IMR-90 (cell line): ENCODE measurements at regions not wholly inside any gene's neighbourhood (a gene's known extent, or its start where the extent isn't known, plus 50 kb on each side); places are given as distances from the start of the nearest gene placed in this dataset.

Experiments
- ATAC-seq: fragments of 200-7000 bp; cut with Tn5 transposase; 2 replicates; pipeline ENCODE4 v1.9.1; 2020; ENCODE audit warnings: low read depth, mild to moderate bottlenecking, moderate library complexity
- BruUV-seq: library from RNA; stranded (reverse); fragments of 400-500 nt; replicated peaks from 2 replicates; lab custom pipeline; 2021; lab: Mats Ljungman, UMichigan
- CTCF ChIA-PET: fragments of 300-600 bp; formaldehyde crosslinking; extraction: SDS; loops from one replicate; lab custom pipeline; 2021; ENCODE audit warnings: antibody characterized with exemption; lab: Yijun Ruan, JAX
- POLR2A ChIA-PET: fragments of 300-600 bp; sonication (Branson Sonifier 250); formaldehyde crosslinking; loops from one replicate; lab custom pipeline; 2022; ENCODE audit warnings: antibody characterized with exemption; ENCODE audit not compliant: unreplicated experiment; lab: Charles Lee
- DNase-seq: peaks from one replicate; pipeline ENCODE4 v3.0.0; 2013
- H2AFZ ChIP-seq: replicated peaks from 2 replicates; pipeline ENCODE3; 2013; ENCODE audit warnings: low read length, mild to moderate bottlenecking; ENCODE audit not compliant: poor library complexity
- H2AK5ac ChIP-seq: 2 replicates; pipeline ENCODE4 v1.6.1; 2013; ENCODE audit warnings: low read depth, low read length, inconsistent platforms
- H2AK9ac ChIP-seq: replicated peaks from 2 replicates; pipeline ENCODE3; 2013; ENCODE audit warnings: mild to moderate bottlenecking, low read depth, low read length, moderate library complexity; ENCODE audit not compliant: poor library complexity
- H2BK120ac ChIP-seq: 2 replicates; pipeline ENCODE4 v1.6.1; 2013; ENCODE audit warnings: low read depth, low read length, inconsistent platforms
- H2BK15ac ChIP-seq: 3 replicates; pipeline ENCODE4 v1.6.1; 2013; ENCODE audit warnings: low read depth, low read length, inconsistent platforms
- H2BK20ac ChIP-seq: 2 replicates; pipeline ENCODE4 v1.6.1; 2013; ENCODE audit warnings: low read depth, mild to moderate bottlenecking, inconsistent platforms, low read length, moderate library complexity
- H2BK5ac ChIP-seq: 2 replicates; pipeline ENCODE4 v1.6.1; 2013; ENCODE audit warnings: mild to moderate bottlenecking, low read depth, low read length, inconsistent platforms; ENCODE audit not compliant: poor library complexity, severe bottlenecking
- H3K14ac ChIP-seq: replicated peaks from 2 replicates; pipeline ENCODE4 v1.6.1; 2013; ENCODE audit warnings: low read depth, low read length, inconsistent platforms
- H3K18ac ChIP-seq: 2 replicates; pipeline ENCODE4 v1.6.1; 2013; ENCODE audit warnings: low read depth, low read length, control low read depth
- H3K23ac ChIP-seq: 2 replicates; pipeline ENCODE4 v1.6.1; 2013; ENCODE audit warnings: low read depth, low read length, inconsistent platforms
- H3K27ac ChIP-seq: 2 replicates; pipeline ENCODE4 v1.5.1; 2013; ENCODE audit warnings: mild to moderate bottlenecking, control low read depth, low read length; ENCODE audit not compliant: insufficient read depth
- H3K27me3 ChIP-seq: 2 replicates; pipeline ENCODE4 v1.6.1; 2013; ENCODE audit warnings: low read length; ENCODE audit not compliant: control insufficient read depth, insufficient read depth
- H3K36me3 ChIP-seq: 2 replicates; pipeline ENCODE4 v1.6.1; 2013; ENCODE audit warnings: low read length, mixed read lengths; ENCODE audit not compliant: control insufficient read depth, insufficient read depth
- H3K4ac ChIP-seq: 2 replicates; pipeline ENCODE4 v1.6.1; 2013; ENCODE audit warnings: low read depth, low read length, inconsistent platforms
- H3K4me1 ChIP-seq: 2 replicates; pipeline ENCODE4 v1.6.1; 2013; ENCODE audit warnings: low read length, mixed read lengths; ENCODE audit not compliant: control insufficient read depth, insufficient read depth
- H3K4me2 ChIP-seq: 2 replicates; pipeline ENCODE4 v1.6.1; 2013; ENCODE audit warnings: low read depth, mild to moderate bottlenecking, control low read depth, low read length, moderate library complexity
- H3K4me3 ChIP-seq: 2 replicates; pipeline ENCODE4 v1.5.1; 2013; ENCODE audit warnings: low read depth, mild to moderate bottlenecking, control low read depth, low read length, moderate library complexity; ENCODE audit not compliant: insufficient read depth
- H3K56ac ChIP-seq: 2 replicates; pipeline ENCODE4 v1.6.1; 2013; ENCODE audit warnings: low read length, inconsistent platforms; ENCODE audit not compliant: insufficient read depth; ENCODE audit errors: extremely low read depth
- H3K79me1 ChIP-seq, 2 experiments: 2 replicates each; pipeline ENCODE4 v1.6.1; 2013; ENCODE audit warnings: low read length in 2 of 2, inconsistent platforms in 1 of 2, low read depth in 1 of 2
- H3K9ac ChIP-seq: 2 replicates; pipeline ENCODE4 v1.6.1; 2013; ENCODE audit warnings: low read depth, low read length, control low read depth
- H3K9me1 ChIP-seq: 2 replicates; pipeline ENCODE4 v1.6.1; 2013; ENCODE audit warnings: low read length, inconsistent platforms; ENCODE audit not compliant: insufficient read depth
- H3K9me3 ChIP-seq: 2 replicates; pipeline ENCODE4 v1.6.1; 2013; ENCODE audit warnings: low read length; ENCODE audit not compliant: control insufficient read depth, insufficient read depth
- H4K20me1 ChIP-seq: 2 replicates; pipeline ENCODE4 v1.6.1; 2013; ENCODE audit warnings: low read length, inconsistent platforms; ENCODE audit not compliant: insufficient read depth
- H4K5ac ChIP-seq: 2 replicates; pipeline ENCODE4 v1.6.1; 2013; ENCODE audit warnings: mild to moderate bottlenecking, low read depth, low read length, control low read depth
- H4K8ac ChIP-seq, 2 experiments: 2 replicates each; pipeline ENCODE4 v1.6.1; 2013; ENCODE audit warnings: low read depth in 2 of 2, low read length in 2 of 2, control low read depth in 1 of 2, inconsistent platforms in 1 of 2
- H4K91ac ChIP-seq: 2 replicates; pipeline ENCODE4 v1.6.1; 2013; ENCODE audit warnings: low read depth, low read length, inconsistent platforms; ENCODE audit not compliant: insufficient read depth
- NFE2L2 ChIP-seq: fragments of 150-350 bp; IDR thresholded peaks from 2 replicates; pipeline ENCODE4 v1.6.1; 2016; ENCODE audit warnings: low read depth, mild to moderate bottlenecking, low read length
- RCOR1 ChIP-seq: IDR thresholded peaks from 2 replicates; pipeline ENCODE4 v1.6.1; 2012; ENCODE audit warnings: mild to moderate bottlenecking, low read length, improper control_type of control experiment; ENCODE audit not compliant: insufficient replicate concordance
- WGBS, 2 experiments: methylation state at CpG; one replicate each; pipeline versions ENCODE4 v1.1.5 to v1.1.7; 2013; ENCODE audit warnings: missing lambda C conversion rate in 2 of 2; ENCODE audit not compliant: insufficient read length in 1 of 2; ENCODE audit errors: extremely low coverage in 2 of 2; 5-methylcytosine and 5-hydroxymethylcytosine counted together
- dilution Hi-C: fragments of 300-500 bp; cut with HindIII; formaldehyde crosslinking; loops from one replicate; pipeline ENCODE4 v1.14.3; 2018; ENCODE audit warnings: low sequenced_read_pairs; ENCODE audit not compliant: unreplicated experiment
- in situ Hi-C: fragments of 300-500 bp; cut with MboI; formaldehyde crosslinking; loops from 3 replicates; pipeline ENCODE4 v1.14.3; 2019; ENCODE audit warnings: low sequenced_read_pairs, inconsistent platforms, mixed read lengths
- intact Hi-C: fragments of 100-400 bp; cut with micrococcal nuclease; formaldehyde crosslinking; loops from 2 replicates; pipeline ENCODE4 v1.10.0; 2022

DNA sequence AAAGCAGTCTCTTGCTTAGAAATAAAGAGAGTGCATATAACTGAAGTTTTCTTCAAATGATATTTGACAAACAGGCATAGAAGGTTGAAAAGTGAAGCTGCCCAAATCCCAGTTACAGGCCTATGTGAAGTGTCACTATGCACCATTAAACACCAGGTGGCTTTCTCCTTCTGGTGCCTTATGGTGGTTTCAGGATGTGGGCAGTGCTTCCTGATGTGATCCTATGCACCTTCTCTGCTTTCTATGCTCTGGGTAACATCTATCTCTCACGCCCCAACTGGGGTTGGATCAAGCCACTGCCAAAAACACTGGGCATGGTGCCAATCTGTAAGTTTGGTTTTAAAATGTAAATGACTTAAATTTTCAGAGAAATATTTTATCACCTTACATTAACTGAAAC, 744.7 kb downstream of the TUSC7 start:
- dilution Hi-C loops (no loop called here), intact Hi-C loops (no loop called here), in situ Hi-C loops (no loop called here)
- Histone ChIP-seq H3K9me1 (no peaks in the 10 kb centered on the region), H3K56ac (no peak overlapping the region), H4K91ac (no peak overlapping the region), H2BK20ac (no peak overlapping the region), H4K5ac (no peak overlapping the region), H2BK5ac (no peak overlapping the region), H2AK9ac (no peak overlapping the region), H3K4ac (no peak overlapping the region), H3K27ac (no peak overlapping the region), H3K4me2 (no peak overlapping the region), H3K36me3 (no peaks in the 10 kb centered on the region), H3K23ac (no peak overlapping the region), H3K18ac (no peak overlapping the region), H2AFZ (no peak overlapping the region), H3K79me1 (no peaks in the 10 kb centered on the region), H3K9me3 (no peaks in the 10 kb centered on the region), H4K8ac (no peak overlapping the region), H3K14ac (no peak overlapping the region), H2BK15ac (no peak overlapping the region), H3K9ac (no peak overlapping the region), H2BK120ac (no peak overlapping the region), H3K4me3 (no peak overlapping the region), H2AK5ac (no peak overlapping the region), H3K4me1 (no peaks in the 10 kb centered on the region), H4K20me1 (no peaks in the 10 kb centered on the region), H3K27me3 (no peaks in the 10 kb centered on the region)
- no peak for ATAC-seq
- CTCF ChIA-PET: no interaction called here
- no peak for DNase-seq
- POLR2A ChIA-PET: no interaction called here
- BruUV-seq: no TSS peak
- TF ChIP-seq RCOR1: no peak
- no peak for TF ChIP-seq NFE2L2
- no CpG with 5 or more reads among the region's 1 CpG for WGBS, 2 experiments
